Stimulated activated CD4-positive, alpha-beta T cell treated with anti-CD3 and anti-CD28 coated beads, Interleukin-1b, Interleukin-23, amount 100 ng/mL, for 1 hour (primary cell): ENCODE measurements at regions not wholly inside any gene's neighbourhood (a gene's known extent, or its start where the extent isn't known, plus 50 kb on each side); places are given as distances from the start of the nearest gene placed in this dataset.
"Not testable (repeated sequence)": the region's sequence is repeated elsewhere in the genome, so short reads cannot be mapped to it uniquely, and the experiment has no call there.

Source experiments
- DNase-seq, 2 donors: peaks; one replicate each; pipeline ENCODE4 v3.0.0-alpha.2; 2020; ENCODE audit warnings: low read depth in 2 of 2

DNA sequence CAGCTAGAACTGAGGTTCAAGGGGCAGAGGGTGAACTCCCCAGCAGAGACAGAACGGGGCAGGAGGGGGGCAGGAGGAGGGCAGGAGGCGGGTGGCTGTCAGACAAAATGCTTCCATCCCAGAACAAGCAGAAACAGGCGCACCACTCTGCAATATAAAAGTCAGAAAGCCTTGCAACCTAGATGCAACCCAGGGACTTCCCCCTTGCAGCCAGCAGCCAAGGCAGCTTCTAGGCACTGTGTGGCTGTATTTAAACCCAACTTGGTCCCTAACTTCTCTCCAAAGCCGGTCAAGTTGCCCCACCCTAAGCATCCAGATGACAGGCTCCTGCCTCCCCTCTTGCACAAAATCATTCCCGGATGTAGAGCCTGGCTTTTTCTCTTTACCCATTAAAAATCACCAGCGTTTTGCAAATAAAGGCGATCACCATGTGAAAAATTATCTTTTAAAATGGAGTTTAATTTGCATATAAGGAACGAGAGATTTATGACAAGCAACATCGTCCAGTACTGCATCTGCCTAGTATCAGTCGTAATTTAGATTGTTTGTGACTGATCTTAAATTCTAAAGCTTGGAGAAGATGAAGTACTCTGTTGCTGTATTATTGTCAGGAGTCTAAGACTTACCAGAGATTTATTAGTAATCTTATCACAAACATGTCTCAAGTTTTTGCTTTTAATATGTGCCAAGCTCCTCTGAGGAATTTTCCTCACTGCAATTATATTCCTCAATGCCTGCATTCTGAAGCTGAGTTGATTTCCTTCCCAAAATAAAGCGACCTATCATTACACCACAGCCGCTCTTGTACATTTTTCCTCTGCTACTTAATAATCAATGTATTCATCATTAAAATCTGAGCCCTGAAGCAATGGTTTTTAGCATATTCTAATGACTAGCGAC, 307.1 kb upstream of the ZNF507 start:
- no peak for DNase-seq

- DNase-seq: no peak
Observed at GRCh38 chr19:32038961-32039360, 306.4 kb upstream of the ZNF507 start.

- DNase-seq: no peak
Observed at GRCh38 chr19:32039440-32039839, 306.0 kb upstream of the ZNF507 start.

DNA sequence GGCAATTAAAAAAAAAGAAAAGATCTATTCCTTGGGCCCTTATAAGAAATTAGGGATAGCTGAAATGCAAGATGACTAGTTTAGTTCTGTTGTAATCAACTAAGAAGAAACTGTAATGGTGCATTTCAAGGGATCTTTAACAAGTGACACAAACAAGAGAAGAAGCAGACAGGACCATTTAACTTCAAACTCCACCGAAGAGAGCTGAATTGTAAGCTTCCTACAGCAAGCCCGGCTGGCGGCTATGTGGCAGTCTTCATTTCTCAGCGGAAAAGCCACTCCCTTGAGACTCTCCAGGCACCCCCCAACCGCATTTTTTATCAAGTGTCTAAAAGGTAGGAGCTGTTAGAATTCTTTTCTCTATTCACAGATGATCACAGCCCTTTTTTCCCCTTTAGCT, 305.2 kb upstream of the ZNF507 start:
- DNase-seq: no peak

DNA sequence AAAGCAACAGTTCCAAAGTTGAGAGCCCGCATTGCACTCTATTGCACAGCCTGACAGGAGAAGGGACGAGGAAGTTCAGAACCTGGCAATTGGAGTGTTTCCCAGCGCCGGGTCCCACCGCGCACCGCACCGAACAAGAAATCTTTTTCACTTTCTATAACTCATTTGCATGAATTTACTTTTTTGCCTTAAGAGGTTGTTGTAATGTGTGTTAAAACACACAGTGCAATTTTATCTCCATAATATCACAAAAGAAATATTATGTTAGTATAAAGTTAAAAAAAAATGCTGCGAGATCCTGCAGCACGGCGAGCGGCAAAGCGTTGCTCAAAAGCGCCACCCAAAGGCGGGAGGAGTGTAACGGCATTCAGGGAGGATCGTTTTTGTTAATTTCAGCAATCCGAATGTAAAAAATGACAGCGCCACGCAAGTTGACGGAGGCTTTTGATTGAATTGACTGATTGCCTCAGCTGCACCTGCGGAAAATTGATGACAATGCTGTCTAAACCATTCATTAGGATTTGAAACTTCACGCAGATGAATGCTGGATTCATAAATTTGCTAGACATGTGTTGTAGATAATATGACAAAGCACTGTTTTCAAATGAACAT, 303.6 kb upstream of the ZNF507 start:
- no peak for DNase-seq

GRCh38 chr19:32047788-32048187, 297.6 kb upstream of the ZNF507 start:
- no peak for DNase-seq

DNA sequence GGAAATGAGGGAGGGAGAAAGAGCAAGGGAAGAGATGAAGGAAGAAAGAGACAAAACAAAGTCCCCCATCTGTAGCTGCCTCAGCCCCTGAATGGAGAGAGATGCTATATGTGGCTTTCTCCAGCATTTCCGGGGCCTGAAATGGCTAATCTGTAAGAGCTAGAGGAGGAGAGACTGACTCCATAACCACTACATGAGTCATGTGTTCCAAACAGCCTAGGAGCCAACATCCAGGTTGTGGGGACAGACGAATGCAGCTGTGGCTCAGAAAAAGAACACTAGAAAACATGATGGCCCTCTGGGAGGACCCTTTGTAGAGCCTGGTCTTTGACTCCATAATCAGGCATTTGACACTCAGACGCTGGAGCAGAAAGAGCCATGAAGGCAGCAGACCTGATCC, 292.0 kb upstream of the ZNF507 start:
- DNase-seq: no peak

DNA sequence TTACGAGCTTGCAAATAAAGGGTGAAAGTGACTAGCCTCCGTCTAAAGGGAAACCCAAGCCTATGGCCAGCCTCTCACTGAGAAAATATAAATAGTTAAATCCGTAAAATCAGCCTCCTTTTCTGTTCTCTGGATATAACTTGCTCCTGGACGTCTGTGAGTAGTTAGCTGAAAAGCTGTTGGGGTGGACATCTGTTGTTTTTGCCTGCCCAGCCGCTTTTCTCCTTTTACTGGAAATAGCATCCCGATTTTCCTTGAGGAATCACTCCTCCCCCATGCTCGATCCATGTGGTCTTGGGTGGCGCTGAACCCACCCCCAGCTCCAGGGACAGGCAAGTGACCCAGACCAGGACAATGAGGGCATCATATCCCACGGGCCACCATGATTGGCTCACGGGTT, 291.5 kb upstream of the ZNF507 start:
- DNase-seq: no peak

GRCh38 chr19:32058131-32058530, 287.3 kb upstream of the ZNF507 start:
- no peak for DNase-seq

- DNase-seq: no peak
Observed at GRCh38 chr19:32061315-32061714, 284.1 kb upstream of the ZNF507 start.

DNA sequence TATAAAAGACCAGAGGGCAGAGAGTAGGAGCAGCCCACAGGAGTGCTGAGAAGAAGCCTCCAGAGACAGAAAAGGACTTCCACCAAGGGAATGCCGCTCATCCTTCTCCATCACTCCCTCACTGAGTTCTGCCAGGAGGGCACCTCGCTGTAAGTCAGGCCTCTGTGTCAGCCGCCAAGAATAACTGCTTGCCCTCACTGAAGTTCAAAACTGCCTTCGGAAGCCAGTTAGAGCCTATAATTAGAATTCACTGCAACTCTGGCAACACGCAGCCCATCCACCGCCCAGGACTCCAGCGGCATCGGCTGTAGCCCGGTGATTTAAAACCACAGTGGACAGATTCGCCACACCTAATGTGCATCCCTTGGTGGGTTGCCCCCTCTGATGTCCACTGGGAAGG, 281.8 kb upstream of the ZNF507 start:
- no peak for DNase-seq

DNA sequence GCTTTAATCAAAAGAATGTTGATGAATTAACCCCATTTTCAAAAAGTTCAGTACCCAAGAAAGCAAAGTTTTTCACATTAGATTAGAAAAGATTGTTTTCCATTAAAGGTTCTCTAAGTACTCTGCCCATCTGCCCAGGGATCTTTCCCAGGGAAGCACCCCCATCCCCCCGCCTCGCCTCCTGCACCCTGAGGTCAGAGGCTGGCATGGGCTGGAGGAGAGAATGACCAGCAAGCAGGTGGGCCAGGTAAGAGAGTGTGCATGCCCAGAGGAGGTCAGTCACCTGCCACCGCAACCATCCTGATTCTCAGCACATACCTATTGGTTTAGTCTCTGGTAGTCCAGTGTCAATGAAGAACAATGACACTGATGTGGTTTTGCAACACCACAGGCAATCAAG, 279.4 kb upstream of the ZNF507 start:
- DNase-seq: no peak

DNA sequence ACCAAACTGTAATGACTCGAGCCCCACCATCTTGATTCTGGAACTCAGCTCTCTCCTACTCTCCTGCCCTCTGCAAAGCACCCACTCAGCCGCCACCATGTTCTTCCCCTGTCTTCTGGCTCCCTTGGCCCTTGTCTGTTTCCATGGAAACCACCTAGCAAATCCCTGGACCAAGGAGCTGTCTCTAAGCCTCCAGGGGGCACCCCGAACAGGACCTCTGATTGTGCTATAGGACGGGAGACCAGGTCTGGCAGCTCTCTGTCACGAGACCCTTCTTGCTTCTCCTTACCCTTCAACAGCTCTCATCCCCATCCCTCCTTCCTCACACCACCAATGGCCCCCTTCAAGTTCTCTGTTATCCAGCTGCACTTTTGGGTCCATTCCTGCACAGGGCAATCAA, 277.7 kb upstream of the ZNF507 start:
- no peak for DNase-seq

- DNase-seq: no peak
Observed at GRCh38 chr19:32068793-32069192, 276.6 kb upstream of the ZNF507 start.

DNA sequence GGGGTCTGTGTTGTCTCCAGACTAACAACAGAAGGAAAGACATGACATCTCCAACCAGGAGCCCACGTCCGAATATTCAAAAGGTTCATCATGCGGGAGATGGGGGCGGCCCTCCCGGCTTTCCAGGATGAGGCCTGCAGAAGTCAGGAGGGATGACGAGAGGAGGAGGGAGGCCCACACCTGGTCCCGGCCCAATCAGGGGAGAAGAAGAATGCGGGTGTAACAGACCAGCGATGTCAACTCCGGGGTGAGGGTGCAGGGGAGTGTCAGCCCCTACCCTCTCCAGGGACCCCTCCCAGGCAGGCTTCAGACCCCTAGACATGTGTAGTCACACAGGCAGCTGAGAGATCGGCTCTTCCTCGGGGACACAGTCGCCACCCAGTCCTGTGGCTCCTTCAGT, 275.3 kb upstream of the ZNF507 start:
- DNase-seq: no peak

GRCh38 chr19:32082028-32082427, 263.4 kb upstream of the ZNF507 start:
- DNase-seq: no peak

DNA sequence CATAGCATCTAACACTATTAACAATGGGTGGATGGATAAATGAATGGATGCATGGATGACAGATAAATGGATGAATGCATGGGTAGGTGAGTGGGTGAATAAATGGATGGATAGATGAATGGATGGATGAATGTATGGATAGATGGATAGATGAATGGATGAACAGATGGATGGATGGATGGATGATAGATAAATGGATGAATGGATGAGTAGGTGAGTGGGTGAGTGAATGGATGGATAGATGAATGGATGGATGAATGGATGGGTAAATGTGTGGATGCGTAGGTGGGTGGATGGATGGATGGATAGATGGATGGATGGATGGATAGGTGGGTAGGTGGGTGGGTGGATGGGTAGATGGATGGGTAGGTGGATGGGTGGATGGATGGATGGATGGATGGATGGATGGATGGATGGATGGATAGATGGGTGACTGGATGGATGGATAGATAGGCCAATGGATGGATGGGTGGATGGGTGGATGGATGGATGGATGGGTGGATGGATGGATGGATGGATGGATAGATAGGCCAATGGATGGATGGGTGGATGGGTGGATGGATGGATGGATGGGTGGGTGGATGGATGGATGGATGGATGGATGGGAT, 260.6 kb upstream of the ZNF507 start:
- DNase-seq: not testable (repeated sequence)

DNA sequence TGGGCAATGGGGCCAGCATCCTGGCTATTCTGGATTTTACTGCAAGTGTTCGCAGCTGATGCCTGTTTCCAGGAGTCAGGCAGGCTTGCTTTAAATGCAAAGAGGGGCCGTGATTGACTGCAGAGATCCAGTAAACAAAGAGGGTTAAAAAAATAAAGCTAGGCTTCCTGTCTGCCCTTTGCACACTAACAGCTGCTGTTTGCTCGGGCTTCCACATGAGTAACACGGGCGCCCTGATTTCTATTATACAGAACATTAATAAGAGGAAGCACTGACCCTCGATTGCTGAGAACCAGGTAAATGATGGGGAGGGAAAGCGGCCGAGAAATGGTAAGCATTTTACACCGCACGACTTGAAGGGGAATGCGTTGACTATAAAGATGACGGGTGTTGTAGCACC, 254.2 kb upstream of the ZNF507 start:
- no peak for DNase-seq

GRCh38 chr19:32097011-32097410, 248.4 kb upstream of the ZNF507 start:
- DNase-seq: no peak

DNA sequence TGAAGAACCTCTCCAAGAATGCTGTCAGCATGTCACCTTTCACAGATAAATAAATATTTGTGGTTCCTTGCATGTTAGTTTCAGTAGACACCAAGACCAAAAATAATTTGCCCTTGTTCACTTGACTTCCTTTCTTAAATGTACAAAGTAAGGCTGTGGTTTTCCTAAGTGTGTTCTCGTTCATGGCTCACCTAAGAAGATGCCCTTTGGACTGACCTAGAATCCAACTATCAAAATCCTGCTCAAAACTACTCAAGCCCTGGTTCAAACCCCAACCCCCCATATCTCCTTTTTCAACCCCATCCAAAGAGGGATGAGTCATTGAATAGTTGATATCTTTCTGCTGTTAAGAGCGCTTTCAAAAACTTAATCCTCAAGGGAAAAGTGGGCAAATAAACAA, 247.8 kb upstream of the ZNF507 start:
- no peak for DNase-seq

DNA sequence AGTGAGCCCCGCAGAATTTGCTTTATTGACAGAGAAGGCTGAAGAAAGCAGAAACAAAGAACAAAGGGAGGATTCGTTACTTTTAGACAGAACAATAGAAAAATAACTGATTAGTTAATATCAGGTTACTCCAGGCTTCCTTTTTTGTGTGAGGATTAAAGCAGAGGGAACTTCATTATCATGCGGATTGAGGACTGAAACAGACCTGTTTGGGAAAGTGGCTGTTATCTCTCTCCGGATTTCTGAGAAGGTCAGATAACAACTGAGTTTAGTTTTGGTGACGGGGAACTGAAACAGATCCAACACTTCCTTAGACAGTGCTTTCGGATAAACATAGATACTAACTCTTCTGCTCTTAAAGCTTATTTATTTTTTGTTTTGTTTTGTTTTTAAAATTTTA, 246.4 kb upstream of the ZNF507 start:
- DNase-seq: no peak

DNA sequence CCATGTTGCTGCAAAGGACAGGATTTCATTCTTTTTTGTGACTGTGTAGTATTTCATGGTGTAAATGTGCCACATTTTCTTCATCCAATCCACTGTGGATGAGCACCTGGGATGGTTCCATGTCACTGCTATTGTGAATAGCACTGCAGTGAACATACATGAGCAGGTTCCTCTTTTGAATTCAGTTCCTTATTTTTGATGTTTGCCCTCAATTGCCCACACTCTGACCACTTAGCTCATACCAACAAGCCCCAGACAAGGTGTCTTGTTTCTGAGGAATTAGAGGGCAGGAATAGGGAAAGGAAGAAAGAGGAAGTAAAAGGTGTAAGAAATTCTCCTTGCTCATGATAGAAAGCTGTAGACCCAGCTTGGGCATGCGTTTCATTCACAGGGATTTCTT, 244.2 kb upstream of the ZNF507 start:
- DNase-seq: no peak

DNA sequence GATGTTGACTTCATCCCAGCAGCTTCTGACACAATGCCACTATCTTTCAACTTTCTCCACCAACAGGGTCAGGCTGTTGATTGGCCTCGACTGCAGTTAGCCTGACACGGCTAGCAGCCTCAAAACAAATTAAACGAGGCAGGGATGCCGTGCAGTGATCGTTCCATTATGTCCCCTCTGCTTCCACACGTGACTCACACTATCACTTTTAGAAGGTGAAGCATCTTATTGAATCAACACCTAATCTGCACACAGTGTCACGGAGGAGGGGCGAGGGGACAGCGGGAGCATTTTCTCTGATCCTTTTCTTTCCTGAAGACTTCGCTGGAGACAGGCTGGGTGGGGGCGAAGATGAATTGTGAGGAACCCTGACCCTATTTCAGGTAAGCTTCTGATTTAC, 241.9 kb upstream of the ZNF507 start:
- no peak for DNase-seq
